ENCODE measurements at regions not wholly inside any gene's neighbourhood (a gene's known extent, or its start where the extent isn't known, plus 50 kb on each side); places are given as distances from the start of the nearest gene placed in this dataset.

- DNase-seq: no peak
- peaks cover 7% of the 10 kb centered on the region for H3K9me3 ChIP-seq (ENCODE audit: insufficient read depth, low read length, severe bottlenecking)
- H3K4me3 ChIP-seq (ENCODE audit: low read depth in 1 of 2, low read length in 2 of 2): no peak overlapping the region
- TF ChIP-seq CTCF (IDR thresholded peaks at IDR 0.05; ENCODE audit: borderline replicate concordance, extremely low read depth, low read length, poor library complexity, severe bottlenecking) (no peak), EZH2 (IDR thresholded peaks at IDR 0.05; ENCODE audit: borderline replicate concordance, low read depth, low read length, severe bottlenecking) (no peak)
- no peak overlapping the region for H3K4me2 ChIP-seq (ENCODE audit: insufficient read depth, low read length)
- no peak overlapping the region for H3K9ac ChIP-seq (ENCODE audit: low read depth, low read length)
- no peaks in the 10 kb centered on the region for H3K79me2 ChIP-seq (ENCODE audit: insufficient read depth, low read length)
- no peak overlapping the region for H3K27ac ChIP-seq (ENCODE audit: low read length)
- no peaks in the 10 kb centered on the region for H3K4me1 ChIP-seq (ENCODE audit: insufficient read depth, low read length)
- H4K20me1 ChIP-seq (ENCODE audit: insufficient read depth, low read length): no peaks in the 10 kb centered on the region
- H3K27me3 ChIP-seq (ENCODE audit: insufficient read depth, low read length, poor library complexity): no peaks in the 10 kb centered on the region
- no peak for ATAC-seq (ENCODE audit: insufficient read depth, low read depth)
- H2AFZ ChIP-seq (ENCODE audit: low read depth, low read length): no peak overlapping the region
- H3K36me3 ChIP-seq (ENCODE audit: insufficient read depth, low read length): no peaks in the 10 kb centered on the region
Observed at GRCh38 chr4:131052646-131053045, 1956.7 kb downstream of the C4orf33 start.

GRCh38 chr4:131054489-131055019 is 1958.6 kb downstream of the C4orf33 start:
- ATAC-seq (ENCODE audit: insufficient read depth, low read depth): no peak
- no peak for TF ChIP-seq EZH2 (IDR thresholded peaks at IDR 0.05; ENCODE audit: borderline replicate concordance, low read depth, low read length, severe bottlenecking)
- no peak for TF ChIP-seq CTCF (IDR thresholded peaks at IDR 0.05; ENCODE audit: borderline replicate concordance, extremely low read depth, low read length, poor library complexity, severe bottlenecking)
- no peak overlapping the region; the same call in 1 of the 2 replicates for H2AFZ ChIP-seq (ENCODE audit: low read depth, low read length)
- no peak overlapping the region for H3K27ac ChIP-seq (ENCODE audit: low read length)
- DNase-seq: no peak
- no peak overlapping the region for H3K4me3 ChIP-seq (ENCODE audit: low read depth in 1 of 2, low read length in 2 of 2)
- no peaks in the 10 kb centered on the region for H3K27me3 ChIP-seq (ENCODE audit: insufficient read depth, low read length, poor library complexity)
- peaks cover 7% of the 10 kb centered on the region for H3K9me3 ChIP-seq (ENCODE audit: insufficient read depth, low read length, severe bottlenecking)
- no peaks in the 10 kb centered on the region for H3K4me1 ChIP-seq (ENCODE audit: insufficient read depth, low read length)
- no peak overlapping the region for H3K9ac ChIP-seq (ENCODE audit: low read depth, low read length)
- H3K4me2 ChIP-seq (ENCODE audit: insufficient read depth, low read length): no peak overlapping the region
- no peaks in the 10 kb centered on the region for H3K79me2 ChIP-seq (ENCODE audit: insufficient read depth, low read length)
- H3K36me3 ChIP-seq (ENCODE audit: insufficient read depth, low read length): no peaks in the 10 kb centered on the region
- no peaks in the 10 kb centered on the region for H4K20me1 ChIP-seq (ENCODE audit: insufficient read depth, low read length)

- DNase-seq (no peak), ATAC-seq (ENCODE audit: insufficient read depth, low read depth) (no peak)
- H3K4me2 ChIP-seq (ENCODE audit: insufficient read depth, low read length): no peak overlapping the region
- no peaks in the 10 kb centered on the region for H4K20me1 ChIP-seq (ENCODE audit: insufficient read depth, low read length)
- H3K9me3 ChIP-seq (ENCODE audit: insufficient read depth, low read length, severe bottlenecking): peaks cover 50% of the 10 kb centered on the region
- no peaks in the 10 kb centered on the region for H3K79me2 ChIP-seq (ENCODE audit: insufficient read depth, low read length)
- TF ChIP-seq EZH2 (IDR thresholded peaks at IDR 0.05; ENCODE audit: borderline replicate concordance, low read depth, low read length, severe bottlenecking) (no peak), CTCF (IDR thresholded peaks at IDR 0.05; ENCODE audit: borderline replicate concordance, extremely low read depth, low read length, poor library complexity, severe bottlenecking) (no peak)
- no peak overlapping the region for H3K27ac ChIP-seq (ENCODE audit: low read length)
- no peaks in the 10 kb centered on the region for H3K27me3 ChIP-seq (ENCODE audit: insufficient read depth, low read length, poor library complexity)
- no peak overlapping the region for H3K9ac ChIP-seq (ENCODE audit: low read depth, low read length)
- no peak overlapping the region for H2AFZ ChIP-seq (ENCODE audit: low read depth, low read length)
- H3K4me1 ChIP-seq (ENCODE audit: insufficient read depth, low read length): no peaks in the 10 kb centered on the region
- no peak overlapping the region for H3K4me3 ChIP-seq (ENCODE audit: low read depth in 1 of 2, low read length in 2 of 2)
- H3K36me3 ChIP-seq (ENCODE audit: insufficient read depth, low read length): no peaks in the 10 kb centered on the region
Observed at GRCh38 chr4:131061734-131062133, 1965.8 kb downstream of the C4orf33 start.

- no peak for DNase-seq
Observed at GRCh38 chr4:131063878-131064277, 1967.9 kb downstream of the C4orf33 start.

More at GRCh38 chr4:131063878-131064277, 1967.9 kb downstream of the C4orf33 start:
- ATAC-seq (ENCODE audit: insufficient read depth, low read depth): no peak
- Histone ChIP-seq H3K9me3 (ENCODE audit: insufficient read depth, low read length, severe bottlenecking) (peaks cover 50% of the 10 kb centered on the region), H3K4me3 (ENCODE audit: low read depth in 1 of 2, low read length in 2 of 2) (no peak overlapping the region), H3K36me3 (ENCODE audit: insufficient read depth, low read length) (no peaks in the 10 kb centered on the region), H3K4me1 (ENCODE audit: insufficient read depth, low read length) (no peaks in the 10 kb centered on the region), H4K20me1 (ENCODE audit: insufficient read depth, low read length) (no peaks in the 10 kb centered on the region), H3K27me3 (ENCODE audit: insufficient read depth, low read length, poor library complexity) (no peaks in the 10 kb centered on the region), H3K27ac (ENCODE audit: low read length) (no peak overlapping the region), H3K9ac (ENCODE audit: low read depth, low read length) (no peak overlapping the region), H2AFZ (ENCODE audit: low read depth, low read length) (no peak overlapping the region), H3K4me2 (ENCODE audit: insufficient read depth, low read length) (no peak overlapping the region), H3K79me2 (ENCODE audit: insufficient read depth, low read length) (no peaks in the 10 kb centered on the region)
- no peak for TF ChIP-seq CTCF (IDR thresholded peaks at IDR 0.05; ENCODE audit: borderline replicate concordance, extremely low read depth, low read length, poor library complexity, severe bottlenecking)
- no peak for TF ChIP-seq EZH2 (IDR thresholded peaks at IDR 0.05; ENCODE audit: borderline replicate concordance, low read depth, low read length, severe bottlenecking)

All from DND-41 (cell line).